OCI-LY7 (cell line): ENCODE measurements at regions not wholly inside any gene's neighbourhood (a gene's known extent, or its start where the extent isn't known, plus 50 kb on each side); places are given as distances from the start of the nearest gene placed in this dataset.

Experiments used
- CTCF ChIP-seq: fragments of 200-600 bp; sonication (generic); conservative IDR thresholded peaks from 2 replicates; pipeline ENCODE4 v1.5.1; 2014; ENCODE audit warnings: mild to moderate bottlenecking, antibody characterized with exemption, low read length, moderate library complexity, mixed read lengths
- EZH2phosphoT487 ChIP-seq: fragments of 200-600 bp; sonication (generic); IDR thresholded peaks from 2 replicates; pipeline ENCODE4 v1.6.1; 2018; ENCODE audit warnings: low read depth, borderline replicate concordance, mild to moderate bottlenecking, mixed run types, antibody characterized with exemption, low read length, moderate library complexity, mixed read lengths

- TF ChIP-seq EZH2phosphoT487 (no peak), CTCF (no peak)
Observed at GRCh38 chr12:75714462-75715322, 203.3 kb upstream of the KRR1 start.
